ENCODE measurements at regions not wholly inside any gene's neighbourhood (a gene's known extent, or its start where the extent isn't known, plus 50 kb on each side); places are given as distances from the start of the nearest gene placed in this dataset.

DNA sequence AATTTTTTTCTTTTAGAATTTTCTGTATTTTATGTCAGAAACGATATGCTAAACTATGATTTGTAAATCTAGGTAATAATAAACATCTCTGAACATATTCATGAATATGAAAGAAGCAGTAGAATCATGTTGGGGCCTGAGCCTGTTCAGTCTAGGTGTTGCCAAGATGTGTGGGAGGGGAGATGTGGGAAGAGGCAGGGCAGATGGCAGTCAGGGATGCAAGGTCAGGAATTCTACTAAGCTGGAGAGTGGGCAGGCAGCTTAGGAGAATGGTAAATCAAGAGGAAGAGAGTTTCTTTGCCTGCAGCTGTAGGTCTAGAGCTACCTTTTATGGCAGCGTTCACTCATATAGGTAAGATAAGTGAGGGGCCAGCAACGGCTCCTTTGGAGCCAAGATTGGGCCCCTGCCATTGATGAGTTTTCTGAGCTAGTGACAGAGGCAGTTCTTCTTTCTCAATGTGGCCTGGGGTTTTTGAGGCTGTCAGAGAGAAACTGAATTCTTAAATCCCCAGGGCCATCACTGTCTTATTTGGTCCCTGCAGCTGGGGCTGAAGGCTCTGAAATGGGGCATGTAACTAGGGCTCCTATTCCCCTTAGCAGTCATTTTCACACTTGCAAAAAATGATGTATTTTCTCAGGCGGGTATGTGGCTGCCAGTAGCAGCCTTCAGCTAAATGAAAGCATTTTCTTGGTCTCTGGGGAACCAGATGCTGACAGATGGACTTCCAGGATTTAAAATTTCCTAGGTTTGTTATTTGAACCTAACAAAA lies 232.8 kb downstream of the PIK3C3 start:
- DNase-seq = no peak

- no peak for DNase-seq
Measured at GRCh38 chr18:42190643-42191042, 235.6 kb downstream of the PIK3C3 start.

DNA sequence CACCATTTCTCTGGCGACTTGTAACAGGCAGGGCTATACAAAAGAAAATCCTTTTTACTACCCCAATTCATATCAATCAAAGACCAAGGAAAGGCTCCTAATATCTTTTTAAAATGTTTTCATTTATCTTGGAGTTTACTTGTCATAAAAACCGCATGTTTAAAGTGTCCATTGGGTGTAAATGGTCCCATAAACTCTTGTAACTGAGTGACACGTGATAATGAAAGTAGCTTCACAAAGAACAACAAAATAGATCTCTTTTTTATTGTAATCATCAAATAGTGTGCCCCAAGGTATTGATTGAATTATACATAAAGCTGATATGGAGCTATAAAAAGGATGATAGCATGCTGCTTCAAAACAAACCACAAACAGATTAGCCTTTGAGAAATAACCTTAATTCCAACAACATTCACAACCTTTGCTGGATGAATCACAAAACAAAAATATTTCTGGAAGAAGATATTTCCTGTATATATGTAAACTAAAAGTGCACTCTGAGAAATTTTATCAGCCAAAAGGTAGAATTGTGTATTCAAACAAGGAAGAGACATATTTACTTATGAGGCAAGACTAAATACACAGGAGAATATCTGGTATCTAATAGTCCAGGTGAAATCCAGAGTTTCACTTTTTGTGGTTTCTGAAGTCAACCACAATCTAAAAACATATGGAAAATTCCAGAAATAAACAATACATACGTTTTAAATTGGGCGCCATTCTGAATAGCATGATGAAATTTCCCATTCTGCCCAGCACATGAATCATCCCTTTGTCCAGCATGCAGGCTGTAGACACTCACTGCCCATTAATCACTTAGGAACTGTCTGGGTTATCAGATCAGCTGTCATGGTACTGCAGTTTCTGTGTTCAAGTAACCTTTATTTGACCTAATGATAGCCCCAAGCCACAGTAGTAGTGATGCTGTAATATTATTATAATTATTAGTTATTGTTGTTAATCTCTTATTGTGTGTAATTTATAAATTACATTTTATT lies 237.5 kb downstream of the PIK3C3 start:
- no peak for DNase-seq

- no peak for DNase-seq
Measured at GRCh38 chr18:42196651-42197050, 241.6 kb downstream of the PIK3C3 start.

- no peak for DNase-seq
Measured at GRCh38 chr18:42201137-42201536, 246.1 kb downstream of the PIK3C3 start.

DNA sequence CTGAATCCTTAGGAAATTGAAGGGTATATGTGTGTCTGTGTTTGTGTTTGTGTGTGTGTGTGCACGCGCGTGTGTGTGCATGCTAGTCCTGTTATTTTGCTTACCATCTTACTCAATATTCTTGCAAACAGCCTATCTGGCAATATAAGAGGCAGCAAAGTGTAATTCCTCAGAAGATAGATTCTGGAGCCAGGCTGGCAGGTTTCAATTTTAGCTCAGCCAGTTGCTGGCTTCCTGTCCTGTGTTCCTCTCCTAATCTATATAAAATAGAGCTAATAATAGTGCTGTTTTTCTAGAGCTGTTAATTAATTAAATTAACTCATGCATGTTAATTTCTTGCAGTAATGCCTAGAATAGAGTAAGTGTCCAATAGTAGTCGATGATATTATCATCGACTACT lies 256.2 kb downstream of the PIK3C3 start:
- no peak for DNase-seq

- DNase-seq = no peak
Measured at GRCh38 chr18:42222557-42222956, 267.5 kb downstream of the PIK3C3 start.

DNA sequence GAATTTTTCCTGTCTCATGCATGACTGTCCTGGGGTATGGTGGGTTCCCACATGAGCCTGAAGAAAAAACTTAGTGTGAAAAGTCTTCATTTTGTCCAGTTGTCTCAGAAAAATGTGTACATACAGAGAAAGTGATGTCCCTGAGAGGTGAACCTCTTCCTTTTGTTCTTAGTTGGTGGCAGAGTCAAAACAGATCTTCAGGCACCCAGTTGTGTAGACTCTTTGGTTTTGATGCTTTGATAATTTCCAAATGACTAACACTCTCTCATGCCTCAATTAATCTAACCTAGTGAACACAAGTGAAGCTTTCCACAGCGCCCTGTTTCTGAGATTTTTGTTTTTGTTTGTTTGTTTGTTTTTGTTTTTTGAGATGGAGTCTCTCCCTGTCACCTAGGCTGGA lies 273.5 kb downstream of the PIK3C3 start:
- DNase-seq = no peak

- no peak for DNase-seq
Measured at GRCh38 chr18:42229211-42230210, 274.5 kb downstream of the PIK3C3 start.

GRCh38 chr18:42230636-42231035 lies 275.6 kb downstream of the PIK3C3 start:
- no peak for DNase-seq

GRCh38 chr18:42231284-42231683 lies 276.2 kb downstream of the PIK3C3 start:
- no peak for DNase-seq

- no peak for DNase-seq
Measured at GRCh38 chr18:42231796-42232195, 276.8 kb downstream of the PIK3C3 start.

DNA sequence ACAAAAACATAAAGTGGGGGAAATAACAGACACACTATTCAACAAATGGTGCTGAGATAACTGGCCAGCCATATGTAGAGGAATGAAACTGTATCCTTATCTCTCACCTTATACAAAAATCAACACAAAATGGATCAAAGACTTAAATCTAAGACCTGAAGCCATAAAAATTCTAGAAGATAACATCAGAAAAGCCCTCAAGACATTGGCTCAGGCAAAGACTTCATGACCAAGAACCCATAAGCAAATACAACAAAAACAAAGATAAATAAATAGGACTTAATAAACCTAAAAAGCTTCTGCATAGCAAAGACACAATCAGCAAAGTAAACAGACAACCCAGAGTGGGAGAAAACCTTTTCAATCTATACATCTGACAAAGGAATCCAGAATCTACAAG lies 278.9 kb downstream of the PIK3C3 start:
- no peak for DNase-seq

DNA sequence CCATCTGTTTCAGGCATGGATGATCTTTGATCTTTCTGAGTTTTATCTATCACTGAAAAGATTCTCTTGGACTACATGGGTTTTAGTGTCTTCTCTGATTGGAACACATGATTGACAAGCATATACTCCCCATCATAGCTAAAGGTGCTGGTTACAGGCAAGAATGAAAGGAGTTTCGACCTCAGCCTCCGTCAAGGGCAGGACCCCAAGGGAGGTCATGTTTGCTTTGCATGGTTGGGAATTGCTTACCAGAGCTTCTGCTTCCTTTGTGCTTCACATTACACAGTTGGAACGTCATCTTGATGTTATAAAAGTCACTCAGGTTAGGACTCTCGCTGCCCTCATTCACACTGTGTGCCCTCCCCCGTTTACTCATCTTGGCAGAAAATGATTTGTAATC lies 287.7 kb downstream of the PIK3C3 start:
- no peak for DNase-seq

- no peak for DNase-seq
Measured at GRCh38 chr18:42245137-42245536, 290.1 kb downstream of the PIK3C3 start.

DNA sequence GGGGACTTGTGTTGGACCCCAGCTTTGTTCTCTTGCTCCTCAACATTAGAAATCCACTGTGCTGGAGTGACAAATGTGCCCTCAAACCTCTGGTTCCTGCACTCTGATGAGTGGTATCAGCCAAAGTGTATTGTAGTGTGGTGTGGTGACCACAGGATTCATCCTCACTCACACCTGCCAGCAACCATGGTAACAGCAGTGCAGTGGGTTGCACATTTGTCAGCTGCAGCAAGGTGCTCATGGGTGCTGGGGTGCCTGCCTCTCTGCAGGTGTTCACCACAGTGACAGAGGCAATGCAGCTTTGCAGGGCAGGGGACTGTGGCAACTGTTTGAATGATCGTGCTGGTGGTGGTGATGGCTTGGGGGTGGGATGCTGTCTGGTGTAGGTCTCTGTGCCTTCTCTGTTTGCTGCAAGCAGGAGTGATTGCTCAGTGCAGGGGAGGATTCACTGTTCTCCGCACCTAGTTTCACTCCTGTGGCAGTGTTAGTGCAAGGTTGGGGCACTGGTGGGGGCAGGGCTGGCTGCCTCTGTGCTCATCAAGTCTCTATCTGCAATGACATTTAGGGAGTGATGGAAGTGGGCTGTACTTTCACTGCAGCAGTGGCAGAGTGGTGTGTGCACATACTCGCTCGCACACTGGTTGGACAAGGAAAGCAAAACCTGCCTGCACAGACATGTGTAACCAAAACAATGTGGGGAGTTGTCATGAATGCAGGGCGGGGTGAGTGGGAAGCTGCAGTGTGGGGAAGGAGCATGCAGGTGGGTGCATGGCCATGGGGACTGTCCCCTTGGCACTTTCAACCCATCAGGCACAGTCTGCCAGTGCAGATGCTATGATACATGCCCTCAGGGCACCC lies 301.1 kb downstream of the PIK3C3 start:
- DNase-seq = no peak

DNA sequence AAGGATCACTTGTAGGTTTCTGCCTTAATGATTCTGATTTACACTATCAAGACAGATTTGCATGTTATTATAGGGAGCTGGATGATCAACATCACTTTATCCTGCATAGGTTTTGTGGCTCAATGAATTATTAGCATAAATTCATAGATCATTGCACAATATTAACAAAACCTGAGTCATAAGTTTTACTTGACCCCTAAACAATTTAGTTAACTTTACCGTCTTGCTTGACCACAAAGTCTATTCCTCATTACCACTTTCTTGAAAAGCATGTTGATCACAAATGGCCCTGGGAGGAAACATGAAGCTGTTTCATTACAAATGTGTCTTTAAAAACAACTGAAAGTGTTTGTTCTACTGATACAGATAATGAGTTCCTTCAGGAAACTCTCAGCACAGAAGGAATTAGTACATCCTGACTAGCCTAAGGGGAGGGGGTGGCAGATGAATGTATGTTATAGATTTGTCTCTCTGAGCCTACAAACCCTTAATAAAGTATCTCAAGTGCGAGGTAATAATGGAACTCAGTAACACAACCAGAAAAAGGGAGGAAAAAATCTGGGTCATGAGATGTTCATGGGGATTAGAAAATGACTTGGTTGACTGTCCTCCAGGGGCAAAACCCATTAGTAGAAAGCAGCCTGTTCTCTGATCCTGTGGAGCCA lies 303.4 kb downstream of the PIK3C3 start:
- DNase-seq = no peak

DNA sequence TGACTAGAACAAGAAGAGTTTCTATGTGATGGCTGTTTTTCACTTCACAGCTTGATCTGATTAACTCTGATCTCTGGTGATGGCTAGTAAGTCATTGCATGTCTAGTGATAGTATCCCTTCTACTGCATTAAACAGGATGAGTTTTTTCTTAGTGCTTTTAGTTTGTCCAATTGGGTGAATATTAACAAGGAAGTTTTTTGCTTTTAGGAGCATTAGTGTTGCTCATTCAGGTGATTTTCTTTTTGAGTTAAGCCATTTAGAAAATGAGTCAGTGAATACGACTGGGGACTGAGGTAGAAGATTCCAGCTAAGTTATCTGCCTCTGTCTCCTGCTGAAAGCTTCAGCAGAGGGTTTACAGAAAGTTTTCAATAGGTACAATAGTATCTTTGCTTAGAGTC lies 306.7 kb downstream of the PIK3C3 start:
- no peak for DNase-seq

DNA sequence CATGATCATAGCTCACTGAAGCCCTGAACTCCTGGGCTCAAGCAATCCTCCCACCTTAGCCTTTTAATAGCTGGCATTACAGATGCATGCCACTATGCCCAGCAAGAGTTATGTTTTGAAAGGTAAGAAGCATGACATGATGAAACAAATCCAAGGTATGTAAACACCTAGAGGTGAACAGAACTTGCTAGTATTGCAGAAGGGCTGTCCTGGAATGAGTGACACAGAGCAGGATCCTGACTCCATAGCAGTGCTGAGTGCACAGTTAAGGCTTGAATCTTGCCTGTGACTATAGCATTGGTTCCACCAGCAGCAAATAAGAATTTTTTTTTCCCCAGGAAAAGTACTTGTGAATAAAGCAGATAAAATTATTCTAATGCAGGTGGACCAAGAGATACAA lies 309.5 kb downstream of the PIK3C3 start:
- DNase-seq = no peak

GRCh38 chr18:42268186-42268725 lies 313.2 kb downstream of the PIK3C3 start:
- DNase-seq = no peak

- no peak for DNase-seq
Measured at GRCh38 chr18:42268798-42269197, 313.8 kb downstream of the PIK3C3 start.

Measured in NCI-H2081 treated with DMSO at 0.1 percent for 48 hours (cell line).